Body of pancreas (tissue), 4 donors: ENCODE measurements at regions not wholly inside any gene's neighbourhood (a gene's known extent, or its start where the extent isn't known, plus 50 kb on each side); places are given as distances from the start of the nearest gene placed in this dataset.

Experiments
- ATAC-seq: fragments of 150-250 bp; one replicate; pipeline ENCODE4 v1.9.1; 2016
- DNase-seq, 4 donors: peaks; one replicate each; pipeline ENCODE4 v3.0.0-alpha.2; 2019
- H3K27ac ChIP-seq, 4 donors: fragments of 200-600 bp; sonication (generic); 1 replicate in 3 of 4; 2 replicates in 1 of 4; pipeline versions ENCODE4 v1.5.1 to v1.6.1; 2016 to 2019; ENCODE audit warnings: mild to moderate bottlenecking in 1 of 4, mixed read lengths in 1 of 4, moderate library complexity in 1 of 4
- H3K27me3 ChIP-seq, 2 donors: fragments of 200-600 bp; sonication (generic); one replicate each; pipeline ENCODE4 v1.6.0; 2016; ENCODE audit warnings: mild to moderate bottlenecking in 1 of 2
- H3K36me3 ChIP-seq, 2 donors: fragments of 200-600 bp; sonication (generic); replicated peaks in 1 of 2; 2 replicates each; pipeline ENCODE4 v1.5.1; 2016; ENCODE audit warnings: low read depth in 2 of 2; ENCODE audit not compliant: insufficient read depth in 1 of 2
- H3K4me1 ChIP-seq: fragments of 200-600 bp; sonication (generic); one replicate; pipeline ENCODE4 v1.6.0; 2016
- H3K4me3 ChIP-seq, 2 donors: fragments of 200-600 bp; sonication (generic); 1 replicate in 1 of 2; 2 replicates in 1 of 2; pipeline ENCODE4 v1.5.1; 2016 to 2019
- H3K9me3 ChIP-seq, 3 donors: fragments of 200-600 bp; sonication (generic); 1 replicate in 2 of 3; 2 replicates in 1 of 3; pipeline ENCODE4 v1.5.1; 2016
- CTCF ChIP-seq, 7 experiments: fragments of 450-650 bp in 4 of 7; fragments of 200-600 bp in 3 of 7; sonication (generic) in 3 of 7; IDR thresholded peaks; one replicate each; pipeline ENCODE4 v1.5.1; 2016 to 2019; ENCODE audit warnings: antibody characterized with exemption in 7 of 7
- POLR2A ChIP-seq, 3 donors: fragments of 450-650 bp; IDR thresholded peaks; one replicate each; pipeline ENCODE4 v1.6.1; 2016; ENCODE audit warnings: antibody characterized with exemption in 3 of 3, mild to moderate bottlenecking in 2 of 3
- WGBS, 2 donors: methylation state at CpG; one replicate each; pipeline ENCODE4 v1.1.5; 2017; 5-methylcytosine and 5-hydroxymethylcytosine counted together
- intact Hi-C: fragments of 100-400 bp; cut with DNase I; formaldehyde crosslinking; loops from one replicate; pipeline ENCODE4 v1.15.1; 2023

DNA sequence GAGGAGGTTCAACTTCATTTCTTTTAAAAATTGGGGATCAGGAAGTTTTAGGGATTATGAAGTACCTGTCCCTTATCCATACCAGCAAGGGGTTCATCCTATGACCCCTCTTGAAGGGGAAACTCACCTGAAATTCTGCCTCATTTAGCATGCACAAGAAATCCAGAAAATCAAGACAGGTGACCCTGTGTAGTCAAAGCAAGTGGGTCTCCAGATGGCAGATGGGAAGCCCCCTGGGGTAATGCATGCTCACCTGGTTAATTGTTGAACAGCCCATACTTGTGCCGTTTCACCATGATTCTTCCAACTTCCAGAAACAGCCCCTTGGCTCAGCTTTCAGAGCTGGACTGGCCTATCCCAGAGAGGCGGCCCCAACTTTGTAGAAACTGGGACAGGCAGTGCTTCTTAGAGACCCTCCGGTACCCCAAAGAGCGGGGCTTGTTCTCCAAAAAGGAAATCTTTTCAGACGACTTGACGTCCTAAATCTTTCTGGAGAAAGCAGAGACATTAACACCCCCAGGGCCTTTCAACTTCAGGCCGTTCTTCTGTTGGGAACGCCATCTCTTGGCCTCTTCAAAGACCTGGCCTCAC, 66.3 kb upstream of the ESRRB start:
- 78 to 93% methylated on average over 8 of the region's 8 CpGs for WGBS, 2 donors
- no peaks in the 10 kb centered on the region for H3K9me3 ChIP-seq
- no peak for TF ChIP-seq POLR2A (IDR thresholded peaks at IDR 0.05)
- TF ChIP-seq CTCF (IDR thresholded peaks at IDR 0.05), result no peak
- H3K4me3 ChIP-seq, result no peak overlapping the region
- no peak for DNase-seq
- intact Hi-C loops, result no loop called here
- no peaks in the 10 kb centered on the region for H3K36me3 ChIP-seq
- H3K4me1 ChIP-seq, result peaks cover 11% of the 10 kb centered on the region
- H3K27me3 ChIP-seq, result no peaks in the 10 kb centered on the region
- no peak for ATAC-seq
- H3K27ac ChIP-seq, result no peak overlapping the region

DNA sequence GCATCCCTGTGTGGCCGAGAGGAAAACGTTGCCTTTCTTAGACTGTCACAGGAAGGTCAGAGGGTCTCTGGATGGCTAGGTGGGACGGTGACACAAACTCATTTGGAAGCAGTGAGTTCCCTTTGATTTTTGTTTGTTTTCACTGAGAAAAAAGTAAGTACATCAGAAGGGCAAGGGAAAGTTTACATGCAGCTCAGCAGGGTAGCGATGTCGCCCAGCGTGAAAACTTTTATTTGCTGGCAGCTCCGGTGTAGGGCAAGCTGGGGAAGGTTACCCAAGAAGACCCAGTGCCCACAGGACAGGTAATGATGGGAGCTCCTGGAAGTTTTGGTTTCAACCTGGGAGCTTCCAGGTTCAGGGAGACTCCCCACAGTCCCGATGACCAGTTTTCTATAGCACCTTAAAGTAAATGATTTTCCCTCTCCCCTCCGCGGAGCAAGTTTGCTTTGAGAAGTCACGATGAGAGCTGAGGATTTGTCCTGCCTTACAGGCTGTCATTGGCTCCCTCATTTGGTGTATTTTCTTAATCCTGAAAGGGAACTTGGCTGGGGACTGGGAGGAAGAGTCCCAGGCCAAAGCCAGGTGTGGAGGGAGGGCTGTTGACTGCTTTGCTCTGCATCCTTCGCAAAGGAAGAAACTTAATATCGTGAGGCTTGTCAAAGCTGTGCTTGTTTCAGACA, 64.7 kb upstream of the ESRRB start:
- no peaks in the 10 kb centered on the region for H3K36me3 ChIP-seq
- H3K27ac ChIP-seq, result no peak overlapping the region
- H3K9me3 ChIP-seq, result no peaks in the 10 kb centered on the region
- no peaks in the 10 kb centered on the region for H3K27me3 ChIP-seq
- DNase-seq (no peak), ATAC-seq (no peak)
- 49 to 71% methylated on average over 13 of the region's 13 CpGs for WGBS, 2 donors
- intact Hi-C loops, result no loop called here
- H3K4me1 ChIP-seq, result no peaks in the 10 kb centered on the region
- no peak overlapping the region for H3K4me3 ChIP-seq
- TF ChIP-seq CTCF (IDR thresholded peaks at IDR 0.05) (no peak), POLR2A (IDR thresholded peaks at IDR 0.05) (no peak)

DNA sequence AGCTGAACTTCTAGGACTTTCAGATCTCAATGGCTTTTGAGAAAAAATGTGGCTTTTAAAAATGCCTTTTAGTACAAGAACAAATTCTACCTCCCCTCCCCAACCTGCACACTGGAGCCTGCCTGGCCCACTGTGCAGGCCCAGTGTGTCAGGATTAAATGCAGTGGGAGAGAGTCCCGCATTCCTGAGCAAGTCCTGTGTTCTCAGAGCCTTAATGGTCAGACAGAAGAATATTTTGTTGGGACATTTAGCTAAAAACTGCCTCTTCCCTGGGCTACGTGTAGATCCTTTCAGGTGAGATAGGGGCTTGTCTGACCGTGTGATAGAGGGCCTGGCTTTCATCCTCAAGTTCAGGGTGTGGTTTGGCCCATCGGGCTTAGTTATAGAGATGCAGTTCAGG, 63.1 kb upstream of the ESRRB start:
- Histone ChIP-seq H3K36me3 (no peaks in the 10 kb centered on the region), H3K27ac (no peak overlapping the region), H3K4me1 (no peaks in the 10 kb centered on the region), H3K9me3 (no peaks in the 10 kb centered on the region), H3K4me3 (no peak overlapping the region), H3K27me3 (no peaks in the 10 kb centered on the region)
- WGBS, 2 donors, result 58 to 71% methylated on average over 4 of the region's 4 CpGs
- ATAC-seq, result no peak
- no peak for DNase-seq
- no peak for TF ChIP-seq CTCF (IDR thresholded peaks at IDR 0.05)
- intact Hi-C loops, result no loop called here

- no peak for DNase-seq
- Histone ChIP-seq H3K9me3 (no peaks in the 10 kb centered on the region), H3K4me1 (no peaks in the 10 kb centered on the region), H3K4me3 (no peak overlapping the region), H3K36me3 (no peaks in the 10 kb centered on the region), H3K27ac (no peak overlapping the region), H3K27me3 (no peaks in the 10 kb centered on the region)
- 49 to 55% methylated on average over 4 of the region's 4 CpGs for WGBS, 2 donors
- no peak for ATAC-seq
- TF ChIP-seq POLR2A (IDR thresholded peaks at IDR 0.05), result no peak
- TF ChIP-seq CTCF (IDR thresholded peaks at IDR 0.05), result no peak
- intact Hi-C loops, result no loop called here
These were observed 62.6 kb upstream of the ESRRB start for GRCh38 chr14:76313303-76313702.

DNA sequence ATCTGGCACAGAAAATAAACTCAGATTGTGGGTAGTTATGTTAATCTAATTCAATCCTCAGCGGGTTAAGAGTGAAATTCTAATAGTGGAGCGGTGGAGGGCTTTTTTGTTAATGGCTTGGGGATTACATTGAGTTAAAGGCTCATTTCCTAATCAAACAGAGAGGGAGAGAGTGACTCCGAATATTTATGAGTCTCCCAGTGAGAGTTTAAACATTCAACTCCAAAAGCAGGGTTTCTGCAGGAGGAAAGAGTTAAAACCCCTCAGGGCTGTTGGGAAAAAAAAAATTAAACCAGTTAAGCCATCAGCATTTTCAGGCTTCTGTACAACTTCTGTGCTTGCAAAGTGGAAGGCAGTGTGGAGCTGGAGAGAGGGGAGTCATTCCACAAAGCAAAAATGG, 62.1 kb upstream of the ESRRB start:
- TF ChIP-seq CTCF (IDR thresholded peaks at IDR 0.05) (no peak), POLR2A (IDR thresholded peaks at IDR 0.05) (no peak)
- H3K36me3 ChIP-seq, result no peaks in the 10 kb centered on the region
- no peaks in the 10 kb centered on the region for H3K4me1 ChIP-seq
- H3K27ac ChIP-seq, result no peak overlapping the region
- no peak for ATAC-seq
- H3K9me3 ChIP-seq, result no peaks in the 10 kb centered on the region
- 49 to 52% methylated on average over 3 of the region's 3 CpGs for WGBS, 2 donors
- H3K27me3 ChIP-seq, result no peaks in the 10 kb centered on the region
- no peak for DNase-seq
- intact Hi-C loops, result no loop called here
- H3K4me3 ChIP-seq, result no peak overlapping the region
